Central memory CD4-positive, alpha-beta T cell (primary cell): ENCODE measurements at regions not wholly inside any gene's neighbourhood (a gene's known extent, or its start where the extent isn't known, plus 50 kb on each side); places are given as distances from the start of the nearest gene placed in this dataset.
"Not testable (repeated sequence)": the region's sequence is repeated elsewhere in the genome, so short reads cannot be mapped to it uniquely, and the experiment has no call there.

Experiments used
- DNase-seq: peaks from one replicate; pipeline ENCODE4 v3.0.0; 2022

DNA sequence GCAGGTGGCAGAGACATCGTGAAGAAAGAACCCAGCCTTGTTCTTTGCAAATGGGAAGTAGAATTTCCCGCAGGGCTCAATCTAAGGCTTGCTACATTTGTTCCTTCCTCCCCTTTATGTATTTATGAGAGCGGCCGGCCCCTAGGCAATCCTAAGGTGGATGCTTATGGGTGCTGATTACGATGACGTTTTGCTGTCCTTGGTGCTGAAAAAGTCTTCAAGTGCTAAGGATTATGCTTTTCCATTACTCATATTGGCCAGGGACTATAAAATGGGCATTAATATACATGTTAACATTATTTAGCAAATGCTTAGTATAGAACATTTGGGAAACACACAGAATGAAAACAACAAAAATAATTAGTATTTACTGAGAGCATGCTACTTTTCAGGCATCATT, 313.3 kb upstream of the XYLT1 start:
- no peak for DNase-seq

- DNase-seq, result no peak
Observed at GRCh38 chr16:17780181-17780580, 309.4 kb upstream of the XYLT1 start.

- DNase-seq, result no peak
Observed at GRCh38 chr16:17777408-17777863, 306.7 kb upstream of the XYLT1 start.

- no peak for DNase-seq
Observed at GRCh38 chr16:17776888-17777287, 306.1 kb upstream of the XYLT1 start.

DNA sequence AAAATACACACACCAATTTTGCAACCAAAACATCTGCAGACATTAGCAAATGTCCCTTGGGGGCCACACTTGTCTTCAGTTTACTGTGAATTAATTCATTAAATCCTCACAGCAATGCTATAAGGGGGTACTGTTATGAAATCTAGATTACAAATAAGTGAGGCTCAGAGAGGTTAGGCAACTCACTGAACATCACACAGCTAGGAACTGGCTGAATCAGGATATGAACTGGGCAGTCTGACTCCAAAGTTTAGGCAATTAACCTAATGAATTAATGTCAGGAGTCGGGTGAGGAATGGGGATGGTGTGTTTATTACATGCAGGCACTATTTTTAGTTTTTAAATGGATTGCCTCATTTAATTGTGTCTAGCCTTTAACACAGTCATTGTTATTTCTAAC, 305.7 kb upstream of the XYLT1 start:
- DNase-seq, result no peak

- DNase-seq, result no peak
Observed at GRCh38 chr16:17775061-17775460, 304.3 kb upstream of the XYLT1 start.

- no peak for DNase-seq
Observed at GRCh38 chr16:17773698-17774101, 302.9 kb upstream of the XYLT1 start.

GRCh38 chr16:17770104-17770503, 299.3 kb upstream of the XYLT1 start:
- DNase-seq, result no peak

DNA sequence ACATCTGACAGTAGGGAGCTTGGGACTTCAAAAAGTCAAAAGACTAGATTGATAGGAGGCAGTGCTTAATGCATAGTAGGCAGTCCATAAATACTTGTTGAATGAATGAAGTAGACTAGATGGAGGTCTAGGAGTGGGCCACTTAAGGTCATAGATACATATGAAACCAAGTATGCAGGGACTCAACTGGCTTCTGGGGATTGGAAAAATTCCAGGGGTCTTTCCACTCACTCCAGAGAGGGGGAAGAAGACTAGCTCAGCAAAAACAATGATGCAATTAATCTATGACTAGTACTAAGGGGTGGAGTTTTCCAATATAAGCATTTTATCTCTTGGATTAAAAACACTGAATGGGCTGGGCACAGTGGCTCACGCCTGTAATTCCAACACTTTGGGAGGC, 298.3 kb upstream of the XYLT1 start:
- DNase-seq, result no peak

DNA sequence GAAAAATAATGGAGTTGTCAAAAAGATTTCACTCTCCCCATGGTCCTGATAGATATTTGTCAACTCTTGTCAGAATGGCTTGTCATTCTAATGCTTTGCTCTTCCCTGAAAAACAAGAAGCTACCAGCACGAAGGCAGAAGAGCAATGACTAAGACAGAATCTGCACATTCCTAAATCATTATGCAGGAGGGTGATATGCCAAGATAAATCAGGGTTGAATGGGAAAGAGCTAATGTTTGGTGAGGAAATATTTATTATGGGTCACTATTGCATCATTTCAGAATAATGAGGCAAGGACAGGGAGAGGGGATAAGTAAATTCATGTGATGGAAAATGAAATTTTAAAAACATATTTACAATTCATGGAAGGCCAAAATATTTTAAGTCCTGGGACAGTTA, 297.5 kb upstream of the XYLT1 start:
- no peak for DNase-seq

- no peak for DNase-seq
Observed at GRCh38 chr16:17766012-17766411, 295.3 kb upstream of the XYLT1 start.

GRCh38 chr16:17759451-17760390, 289.0 kb upstream of the XYLT1 start:
- no peak for DNase-seq

DNA sequence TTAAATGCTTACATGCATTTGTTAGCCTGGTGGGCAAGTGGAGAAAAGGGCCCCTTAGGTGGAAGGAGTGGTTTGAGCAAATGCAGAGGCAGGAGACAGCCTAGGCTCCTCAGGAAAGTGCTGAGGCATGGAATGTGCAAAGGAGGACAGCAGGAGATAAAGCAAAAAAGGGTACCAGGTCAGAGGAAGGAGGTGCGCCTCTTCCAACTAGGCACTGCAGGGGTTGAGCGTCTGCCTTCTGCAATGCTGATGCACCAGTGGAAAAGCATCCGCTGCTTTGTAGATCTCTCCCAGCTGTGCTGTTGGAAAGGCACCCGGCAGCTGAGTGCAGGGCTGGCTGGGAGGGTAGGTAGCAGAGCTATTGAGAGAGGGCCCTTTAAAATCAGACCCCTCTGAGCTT, 287.0 kb upstream of the XYLT1 start:
- DNase-seq, result no peak

- DNase-seq, result no peak
Observed at GRCh38 chr16:17755158-17755557, 284.4 kb upstream of the XYLT1 start.

- DNase-seq, result no peak
Observed at GRCh38 chr16:17753434-17753833, 282.7 kb upstream of the XYLT1 start.

DNA sequence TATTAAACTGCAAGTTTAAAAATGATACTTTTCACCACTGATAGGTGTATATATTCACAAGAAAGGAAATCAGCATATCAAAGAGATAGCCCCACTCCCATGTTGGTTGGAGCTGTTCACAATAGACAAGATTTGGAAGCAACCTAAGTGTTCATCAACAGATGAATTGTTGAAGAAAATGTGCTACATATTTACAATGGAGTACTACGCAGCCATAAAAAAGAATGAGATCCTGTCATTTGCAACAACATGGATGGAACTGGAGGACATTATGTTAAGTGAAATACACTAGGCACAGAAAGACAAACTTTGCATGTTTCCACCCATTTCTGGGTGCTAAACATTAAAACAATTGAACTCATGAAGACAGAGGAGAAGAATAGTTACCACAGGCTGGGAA, 278.9 kb upstream of the XYLT1 start:
- no peak for DNase-seq

GRCh38 chr16:17748044-17748719, 277.4 kb upstream of the XYLT1 start:
- DNase-seq, result no peak

- DNase-seq, result no peak
Observed at GRCh38 chr16:17747081-17747756, 276.5 kb upstream of the XYLT1 start.

DNA sequence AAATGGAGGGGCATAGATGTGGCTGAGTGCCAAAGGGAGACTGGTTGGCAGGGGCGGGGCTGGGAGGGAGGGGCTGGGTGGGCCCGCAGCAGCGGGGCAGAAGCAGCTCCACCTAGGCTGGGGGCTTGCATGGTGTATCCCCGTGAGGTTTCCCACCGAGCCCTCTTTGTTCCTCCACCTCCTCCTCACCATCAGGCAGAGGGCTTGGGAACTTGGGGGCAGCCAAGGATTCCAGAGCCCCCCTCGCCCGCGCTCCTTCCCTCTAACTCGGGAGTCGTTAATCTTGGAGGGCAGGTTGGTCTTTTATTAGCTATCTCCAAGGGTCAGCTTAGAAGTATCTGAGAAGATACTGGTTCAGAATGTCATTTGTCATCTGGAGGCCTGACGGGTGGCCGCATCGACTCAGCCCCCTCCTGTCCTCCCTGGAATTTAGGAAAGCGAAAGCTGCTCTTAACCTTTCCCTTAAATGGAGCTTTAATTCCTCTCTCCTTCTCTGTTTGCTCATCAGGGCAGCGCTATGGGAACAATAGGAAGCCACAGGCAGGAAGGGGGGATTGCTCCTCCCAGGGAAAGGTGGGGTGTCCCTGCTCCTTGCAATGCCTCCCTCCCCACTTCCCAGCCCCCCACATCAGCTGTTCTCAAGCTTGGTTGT, 274.3 kb upstream of the XYLT1 start:
- no peak for DNase-seq

DNA sequence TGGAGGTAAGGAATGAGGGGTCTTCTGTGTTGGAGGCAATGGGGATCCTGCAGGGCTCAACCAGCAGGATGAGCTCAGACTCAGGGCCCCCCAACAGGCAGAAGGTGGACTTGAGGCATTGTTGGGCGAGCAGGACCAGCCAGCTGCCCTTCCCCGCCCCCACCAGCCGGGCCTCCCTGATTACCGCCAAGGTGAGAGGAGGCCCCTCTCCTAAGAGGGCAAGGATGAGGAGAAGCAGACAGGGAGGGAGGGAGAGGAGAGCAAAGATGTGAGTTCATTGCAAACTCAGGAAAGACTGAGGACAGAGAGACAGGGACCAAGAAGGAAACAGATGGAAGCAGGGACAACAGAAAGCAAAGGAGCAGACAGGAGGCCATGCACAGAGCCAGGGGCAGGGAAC, 272.8 kb upstream of the XYLT1 start:
- DNase-seq, result no peak

DNA sequence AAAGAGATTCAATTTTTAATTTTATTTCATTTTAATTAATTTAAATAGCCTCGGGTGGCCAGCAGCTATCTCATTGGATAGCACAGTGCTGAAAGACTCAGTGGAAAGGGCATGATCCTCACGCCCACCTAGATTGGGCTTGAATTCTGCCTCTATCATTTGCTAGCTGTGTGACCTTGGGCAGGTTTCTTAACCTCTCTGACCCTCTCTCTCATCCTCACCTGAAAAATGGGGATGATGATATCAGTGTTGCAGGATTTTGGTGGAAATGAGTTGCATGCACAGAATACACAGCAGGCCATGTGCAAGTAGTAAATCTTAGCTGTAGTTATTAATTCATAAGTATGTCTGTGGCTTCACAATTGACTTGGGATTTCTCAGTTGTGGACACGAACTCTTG, 272.4 kb upstream of the XYLT1 start:
- no peak for DNase-seq

- not testable (repeated sequence) for DNase-seq
Observed at GRCh38 chr16:17735099-17735498, 264.3 kb upstream of the XYLT1 start.

GRCh38 chr16:17729820-17730219, 259.1 kb upstream of the XYLT1 start:
- no peak for DNase-seq
